K562 (cell line): ENCODE measurements at regions not wholly inside any gene's neighbourhood (a gene's known extent, or its start where the extent isn't known, plus 50 kb on each side); places are given as distances from the start of the nearest gene placed in this dataset.

Experiments used
- E2F8 ChIP-seq: fragments of 450-650 bp; IDR thresholded peaks from 2 replicates; pipeline ENCODE4 v1.7.1; 2018; ENCODE audit warnings: mild to moderate bottlenecking, low read depth; ENCODE audit not compliant: partially characterized antibody
- FUS ChIP-seq: fragments of 200-400 bp; formaldehyde crosslinking; optimal IDR thresholded peaks from 2 replicates; pipeline ENCODE3; 2017; ENCODE audit warnings: low read depth, low read length
- KDM2B ChIP-seq: fragments of 250-450 bp; sonication (Bioruptor Pico); IDR thresholded peaks from 2 replicates; pipeline ENCODE4 v1.8.0; 2021; ENCODE audit warnings: mild to moderate bottlenecking, moderate library complexity
- KLF13 ChIP-seq: fragments of 450-650 bp; IDR thresholded peaks from 2 replicates; pipeline ENCODE4 v1.6.1; 2016; ENCODE audit warnings: missing genetic modification characterization, low read depth, mild to moderate bottlenecking, missing compliant biosample characterization, moderate library complexity, borderline replicate concordance
- NBN ChIP-seq: fragments of 450-650 bp; IDR thresholded peaks from 2 replicates; pipeline ENCODE4 v1.6.1; 2016; ENCODE audit warnings: low read depth, mild to moderate bottlenecking
- NRF1 ChIP-seq, 2 experiments: fragments of 450-650 bp; IDR thresholded peaks in 1 of 2; conservative IDR thresholded peaks in 1 of 2; 2 replicates each; pipeline ENCODE4 v1.6.1; 2014; ENCODE audit warnings: mild to moderate bottlenecking in 2 of 2
- ZNF57 ChIP-seq: fragments of 450-650 bp; formaldehyde crosslinking; IDR thresholded peaks from 2 replicates; pipeline ENCODE4 v1.4.0; 2020; ENCODE audit warnings: mild to moderate bottlenecking, moderate library complexity
- TF ChIP-seq, protein P1 (sequence below): fragments of 250-450 bp; sonication (Bioruptor Pico); IDR thresholded peaks from 2 replicates; pipeline ENCODE4 v1.4.0; 2020; ENCODE audit warnings: mild to moderate bottlenecking

DNA sequence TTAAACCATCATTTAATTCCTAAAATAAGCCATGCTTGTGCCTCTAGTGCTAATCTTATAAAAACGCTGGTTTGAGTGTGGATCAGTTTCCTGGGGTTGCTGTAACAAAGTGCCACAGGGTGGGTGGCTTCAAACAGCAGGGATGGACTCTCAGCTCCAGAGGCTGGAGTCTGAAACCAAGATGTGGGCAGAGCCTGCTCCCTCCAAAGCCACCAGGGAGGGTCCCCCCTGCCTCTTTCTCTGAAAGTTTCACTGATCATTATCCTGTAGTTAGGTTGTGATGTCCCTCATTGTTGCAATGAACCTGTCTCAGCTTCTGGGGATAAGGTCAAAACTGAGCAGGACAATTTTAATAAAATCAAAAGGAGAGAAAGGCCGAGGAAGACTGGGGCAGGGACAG lies 251.9 kb upstream of the TCERG1L start (continued):
- TF ChIP-seq E2F8 (no peak), NBN (no peak), ZNF57 (CRISPR knock-in tag) (no peak), NRF1 (conservative IDR thresholded peaks at IDR 0.05 in 1 of 2, IDR thresholded peaks at IDR 0.05 in 1 of 2) (no peak), FUS (no peak), KDM2B (CRISPR knock-in tag) (no peak), KLF13 (no peak)
- TF ChIP-seq, protein P1, sequence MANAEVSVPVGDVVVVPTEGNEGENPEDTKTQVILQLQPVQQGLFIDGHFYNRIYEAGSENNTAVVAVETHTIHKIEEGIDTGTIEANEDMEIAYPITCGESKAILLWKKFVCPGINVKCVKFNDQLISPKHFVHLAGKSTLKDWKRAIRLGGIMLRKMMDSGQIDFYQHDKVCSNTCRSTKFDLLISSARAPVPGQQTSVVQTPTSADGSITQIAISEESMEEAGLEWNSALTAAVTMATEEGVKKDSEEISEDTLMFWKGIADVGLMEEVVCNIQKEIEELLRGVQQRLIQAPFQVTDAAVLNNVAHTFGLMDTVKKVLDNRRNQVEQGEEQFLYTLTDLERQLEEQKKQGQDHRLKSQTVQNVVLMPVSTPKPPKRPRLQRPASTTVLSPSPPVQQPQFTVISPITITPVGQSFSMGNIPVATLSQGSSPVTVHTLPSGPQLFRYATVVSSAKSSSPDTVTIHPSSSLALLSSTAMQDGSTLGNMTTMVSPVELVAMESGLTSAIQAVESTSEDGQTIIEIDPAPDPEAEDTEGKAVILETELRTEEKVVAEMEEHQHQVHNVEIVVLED (CRISPR knock-in tag) = no peak
